Neural cell (in vitro differentiated cells): ENCODE measurements at regions not wholly inside any gene's neighbourhood (a gene's known extent, or its start where the extent isn't known, plus 50 kb on each side); places are given as distances from the start of the nearest gene placed in this dataset.
A peak's percentile ranks its signal among the peaks of the same experiment; 100 is the strongest.
"Not testable (repeated sequence)": the region's sequence is repeated elsewhere in the genome, so short reads cannot be mapped to it uniquely, and the experiment has no call there.

Experiments used
- H2AFZ ChIP-seq: fragments of 200-600, 300-800 bp; sonication (generic), shearing (Covaris generic); 2 replicates; pipeline ENCODE4 v1.6.0; 2014; ENCODE audit warnings: low read depth, mild to moderate bottlenecking, antibody characterized with exemption, low read length, moderate library complexity
- H3F3A ChIP-seq: fragments of 200-600 bp; shearing (Covaris generic); 2 replicates; pipeline ENCODE4 v1.6.1; 2016; ENCODE audit warnings: mild to moderate bottlenecking, moderate library complexity, mixed read lengths, antibody characterized with exemption, low read length; ENCODE audit not compliant: insufficient read depth, poor library complexity, severe bottlenecking
- H3K27ac ChIP-seq: fragments of 200-600, 300-800 bp; sonication (generic), shearing (Covaris generic); 2 replicates; pipeline ENCODE4 v1.5.1; 2014; ENCODE audit warnings: mild to moderate bottlenecking, low read length, moderate library complexity
- H3K27me3 ChIP-seq: fragments of 300-800, 200-600 bp; sonication (generic), shearing (Covaris generic); 2 replicates; pipeline ENCODE4 v1.6.0; 2014; ENCODE audit warnings: mild to moderate bottlenecking, low read depth, low read length, moderate library complexity; ENCODE audit not compliant: insufficient read depth
- H3K36me3 ChIP-seq: fragments of 300-800, 200-600 bp; sonication (generic), shearing (Covaris generic); 2 replicates; pipeline ENCODE4 v1.5.1; 2014; ENCODE audit warnings: mild to moderate bottlenecking, antibody characterized with exemption, low read length, moderate library complexity; ENCODE audit not compliant: insufficient read depth
- H3K4me2 ChIP-seq: fragments of 300-800, 200-600 bp; sonication (generic), shearing (Covaris generic); 2 replicates; pipeline ENCODE4 v1.6.0; 2014; ENCODE audit warnings: mild to moderate bottlenecking, low read length
- H3K4me3 ChIP-seq: fragments of 300-800, 200-600 bp; sonication (generic), shearing (Covaris generic); 2 replicates; pipeline ENCODE4 v1.5.1; 2014; ENCODE audit warnings: mild to moderate bottlenecking, low read length, moderate library complexity
- H3K79me2 ChIP-seq: fragments of 200-600 bp; shearing (Covaris generic); replicated peaks from 2 replicates; pipeline ENCODE4 v1.6.0; 2014; ENCODE audit warnings: mild to moderate bottlenecking, low read length, moderate library complexity; ENCODE audit not compliant: insufficient read depth
- H3K9ac ChIP-seq: fragments of 300-800, 200-600 bp; sonication (generic), shearing (Covaris generic); 2 replicates; pipeline ENCODE4 v1.6.1; 2016; ENCODE audit warnings: mild to moderate bottlenecking, low read length, mixed read lengths
- H3K9me2 ChIP-seq: fragments of 200-600 bp; shearing (Covaris generic); 2 replicates; pipeline ENCODE4 v1.6.1; 2016; ENCODE audit warnings: mild to moderate bottlenecking, low read length, mixed read lengths; ENCODE audit not compliant: insufficient read depth
- H3K9me3 ChIP-seq: fragments of 200-600, 300-800 bp; sonication (generic), shearing (Covaris generic); 2 replicates; pipeline ENCODE4 v1.6.1; 2016; ENCODE audit warnings: mild to moderate bottlenecking, mixed run types, low read length, moderate library complexity, mixed read lengths
- H4K20me1 ChIP-seq: fragments of 200-600 bp; shearing (Covaris generic); 2 replicates; pipeline ENCODE4 v1.6.1; 2016; ENCODE audit warnings: mild to moderate bottlenecking, mixed run types; ENCODE audit not compliant: insufficient read depth

- H3K9me2 ChIP-seq, H3K27me3 ChIP-seq, H3K9me3 ChIP-seq, H3F3A ChIP-seq, H3K27ac ChIP-seq, H3K36me3 ChIP-seq, H4K20me1 ChIP-seq, H3K79me2 ChIP-seq, H3K9ac ChIP-seq, H3K4me2 ChIP-seq, H2AFZ ChIP-seq: not testable (repeated sequence)
- peak overlapping the region; percentile 47 for H3K4me3 ChIP-seq
These were observed 60.3 kb downstream of the GOLGA8K start for GRCh38 chr15:32342772-32343199.

GRCh38 chr15:32342268-32342667, 60.8 kb downstream of the GOLGA8K start:
- not testable (repeated sequence) for H4K20me1 ChIP-seq

GRCh38 chr15:32341530-32341929, 61.6 kb downstream of the GOLGA8K start:
- H3F3A ChIP-seq, H3K27ac ChIP-seq, H3K9me3 ChIP-seq, H3K79me2 ChIP-seq, H3K4me3 ChIP-seq, H3K9ac ChIP-seq, H3K27me3 ChIP-seq, H3K4me2 ChIP-seq, H3K9me2 ChIP-seq, H4K20me1 ChIP-seq, H3K36me3 ChIP-seq, H2AFZ ChIP-seq: not testable (repeated sequence)

More at GRCh38 chr15:32342268-32342667, 60.8 kb downstream of the GOLGA8K start:
- not testable (repeated sequence) for H3K9me2 ChIP-seq, H3K79me2 ChIP-seq, H3F3A ChIP-seq, H3K4me2 ChIP-seq, H2AFZ ChIP-seq, H3K9me3 ChIP-seq, H3K4me3 ChIP-seq, H3K27me3 ChIP-seq, H3K9ac ChIP-seq, H3K27ac ChIP-seq, H3K36me3 ChIP-seq

- H3K27ac ChIP-seq, H4K20me1 ChIP-seq, H3K9me3 ChIP-seq, H3K9me2 ChIP-seq, H3K79me2 ChIP-seq, H3K27me3 ChIP-seq, H3K4me2 ChIP-seq, H3K36me3 ChIP-seq, H3K4me3 ChIP-seq, H2AFZ ChIP-seq, H3K9ac ChIP-seq, H3F3A ChIP-seq: not testable (repeated sequence)
These were observed 66.3 kb downstream of the GOLGA8K start for GRCh38 chr15:32336804-32337203.

GRCh38 chr15:32323353-32323752, 79.7 kb downstream of the GOLGA8K start:
- not testable (repeated sequence) for H2AFZ ChIP-seq, H3K9ac ChIP-seq, H3K36me3 ChIP-seq, H4K20me1 ChIP-seq, H3K9me3 ChIP-seq, H3K9me2 ChIP-seq, H3K4me3 ChIP-seq, H3K79me2 ChIP-seq, H3F3A ChIP-seq, H3K4me2 ChIP-seq, H3K27ac ChIP-seq, H3K27me3 ChIP-seq

- not testable (repeated sequence) for H4K20me1 ChIP-seq, H3K27me3 ChIP-seq, H3K4me3 ChIP-seq, H3K9ac ChIP-seq, H3K79me2 ChIP-seq, H2AFZ ChIP-seq, H3F3A ChIP-seq, H3K27ac ChIP-seq, H3K4me2 ChIP-seq, H3K9me3 ChIP-seq, H3K9me2 ChIP-seq, H3K36me3 ChIP-seq
These were observed 83.8 kb downstream of the GOLGA8K start for GRCh38 chr15:32319247-32319646.

GRCh38 chr15:32316482-32316881, 86.6 kb downstream of the GOLGA8K start:
- H3K9me3 ChIP-seq, H2AFZ ChIP-seq, H3K9me2 ChIP-seq, H3K4me3 ChIP-seq, H3K27me3 ChIP-seq, H3K4me2 ChIP-seq, H3K9ac ChIP-seq, H3F3A ChIP-seq, H3K36me3 ChIP-seq, H3K27ac ChIP-seq, H3K79me2 ChIP-seq, H4K20me1 ChIP-seq: not testable (repeated sequence)

GRCh38 chr15:32315079-32315939, 87.8 kb downstream of the GOLGA8K start:
- H3K9me2 ChIP-seq, H3K9me3 ChIP-seq, H4K20me1 ChIP-seq, H3K27ac ChIP-seq, H3K79me2 ChIP-seq, H3K36me3 ChIP-seq, H3K4me3 ChIP-seq, H3K4me2 ChIP-seq, H3F3A ChIP-seq, H3K9ac ChIP-seq, H3K27me3 ChIP-seq, H2AFZ ChIP-seq: not testable (repeated sequence)
